ENCODE measurements at regions not wholly inside any gene's neighbourhood (a gene's known extent, or its start where the extent isn't known, plus 50 kb on each side); places are given as distances from the start of the nearest gene placed in this dataset.

GRCh38 chr22:47687346-47687655 is 924.9 kb downstream of the TBC1D22A start:
- WGBS, 2 donors = 79 to 87% methylated on average over 5 of the region's 5 CpGs
- Histone ChIP-seq H3K27me3 (peaks cover 0 to 3% (median 0%) of the 10 kb centered on the region in 3 donors), H3K9me3 (peaks cover 0 to 5% (median 2%) of the 10 kb centered on the region in 4 donors), H3K4me1 (no peaks in the 10 kb centered on the region), H3K36me3 (no peaks in the 10 kb centered on the region), H3K4me3 (no peak overlapping the region), H3K27ac (no peak overlapping the region)
- intact Hi-C loops (cut with DNase I) = no loop called here
- no peak for DNase-seq
- TF ChIP-seq EP300 (IDR thresholded peaks at IDR 0.05) (no peak), POLR2A (IDR thresholded peaks at IDR 0.05) (no peak), CTCF (IDR thresholded peaks at IDR 0.05) (no peak), POLR2AphosphoS5 (IDR thresholded peaks at IDR 0.05) (no peak)

GRCh38 chr22:47686594-47687345 is 924.3 kb downstream of the TBC1D22A start:
- WGBS, 2 donors = 70 to 75% methylated on average over 11 of the region's 11 CpGs
- Histone ChIP-seq H3K9me3 (peaks cover 0 to 5% (median 2%) of the 10 kb centered on the region in 4 donors), H3K27me3 (peaks cover 0 to 3% (median 0%) of the 10 kb centered on the region in 3 donors), H3K27ac (no peak overlapping the region), H3K4me3 (no peak overlapping the region), H3K36me3 (no peaks in the 10 kb centered on the region), H3K4me1 (no peaks in the 10 kb centered on the region)
- intact Hi-C loops (cut with DNase I) = no loop called here
- TF ChIP-seq CTCF (IDR thresholded peaks at IDR 0.05) (no peak), POLR2A (IDR thresholded peaks at IDR 0.05) (no peak), POLR2AphosphoS5 (IDR thresholded peaks at IDR 0.05) (no peak), EP300 (IDR thresholded peaks at IDR 0.05) (no peak)
- DNase-seq = no peak

GRCh38 chr22:47681411-47682165 is 919.1 kb downstream of the TBC1D22A start:
- Histone ChIP-seq H3K4me1 (no peaks in the 10 kb centered on the region), H3K27ac (no peak overlapping the region), H3K27me3 (peaks cover 0 to 3% (median 0%) of the 10 kb centered on the region in 3 donors), H3K4me3 (no peak overlapping the region), H3K36me3 (no peaks in the 10 kb centered on the region), H3K9me3 (peaks cover 0 to 5% (median 2%) of the 10 kb centered on the region in 4 donors)
- 93% methylated on average over 13 of the region's 13 CpGs for WGBS, 2 donors
- TF ChIP-seq CTCF (IDR thresholded peaks at IDR 0.05) = no peak
- intact Hi-C loops (cut with DNase I) = no loop called here
- no peak for DNase-seq

- 55 to 65% methylated on average over 7 of the region's 7 CpGs for WGBS, 2 donors
- H3K4me1 ChIP-seq = no peaks in the 10 kb centered on the region
- peaks cover 0 to 5% (median 2%) of the 10 kb centered on the region in 4 donors for H3K9me3 ChIP-seq
- intact Hi-C loops (cut with DNase I) = no loop called here
- DNase-seq = no peak
- no peak overlapping the region for H3K27ac ChIP-seq
- no peak overlapping the region for H3K4me3 ChIP-seq
- no peaks in the 10 kb centered on the region for H3K27me3 ChIP-seq
- TF ChIP-seq POLR2AphosphoS5 (IDR thresholded peaks at IDR 0.05) = no peak
- TF ChIP-seq EP300 (IDR thresholded peaks at IDR 0.05) = no peak
- no peak for TF ChIP-seq CTCF (IDR thresholded peaks at IDR 0.05)
- TF ChIP-seq POLR2A (IDR thresholded peaks at IDR 0.05) = no peak
- no peaks in the 10 kb centered on the region for H3K36me3 ChIP-seq
Observed at GRCh38 chr22:47678636-47679287, 916.3 kb downstream of the TBC1D22A start.
